Activated naive CD4-positive, alpha-beta T cell treated with anti-CD3 and anti-CD28 coated beads, Interleukin-2, amount 50 U/mL, for 24 hours (primary cell): ENCODE measurements at regions not wholly inside any gene's neighbourhood (a gene's known extent, or its start where the extent isn't known, plus 50 kb on each side); places are given as distances from the start of the nearest gene placed in this dataset.

Experiments used
- H3K27ac Mint-ChIP-seq: one replicate; pipeline ENCODE4 v1.8.0; 2021; ENCODE audit warnings: mild to moderate bottlenecking, mixed read lengths
- H3K27me3 Mint-ChIP-seq: one replicate; pipeline ENCODE4 v1.8.0; 2021; ENCODE audit warnings: mixed read lengths
- H3K36me3 Mint-ChIP-seq: one replicate; pipeline ENCODE4 v1.8.0; 2021; ENCODE audit warnings: mixed read lengths
- H3K4me1 Mint-ChIP-seq: one replicate; pipeline ENCODE4 v1.8.0; 2021; ENCODE audit warnings: mixed read lengths
- H3K4me3 Mint-ChIP-seq: one replicate; pipeline ENCODE4 v1.8.0; 2021; ENCODE audit warnings: mild to moderate bottlenecking, mixed read lengths
- H3K9me3 Mint-ChIP-seq: one replicate; pipeline ENCODE4 v1.8.0; 2021; ENCODE audit warnings: mixed read lengths

- no peak overlapping the region for H3K4me3 Mint-ChIP-seq
- H3K9me3 Mint-ChIP-seq = no peaks in the 10 kb centered on the region
- H3K27me3 Mint-ChIP-seq = peaks cover 1% of the 10 kb centered on the region
- no peaks in the 10 kb centered on the region for H3K36me3 Mint-ChIP-seq
- H3K27ac Mint-ChIP-seq = no peak overlapping the region
- H3K4me1 Mint-ChIP-seq = no peaks in the 10 kb centered on the region
Measured at GRCh38 chr3:14333621-14334020, 68.8 kb upstream of the SLC6A6 start.

DNA sequence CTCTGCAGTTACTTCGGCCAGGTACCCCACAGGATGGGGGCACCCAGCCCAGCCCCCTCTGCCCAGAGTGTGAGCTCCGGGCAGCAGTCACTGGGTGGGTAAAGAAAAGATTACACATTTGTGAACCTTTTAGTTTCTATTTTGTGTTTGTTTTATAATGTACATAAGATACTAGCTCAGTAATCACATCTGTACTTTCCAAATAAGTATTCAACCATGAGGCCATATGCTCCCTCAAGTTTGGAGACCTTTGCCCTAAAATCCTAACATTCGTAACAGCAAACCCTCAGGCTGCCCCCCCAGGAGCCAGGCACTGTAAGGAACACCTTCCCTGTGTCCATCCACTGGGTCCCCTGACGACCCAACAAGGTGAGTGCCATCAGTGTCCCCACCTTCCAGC lies 68.3 kb upstream of the SLC6A6 start:
- peaks cover 1% of the 10 kb centered on the region for H3K27me3 Mint-ChIP-seq

DNA sequence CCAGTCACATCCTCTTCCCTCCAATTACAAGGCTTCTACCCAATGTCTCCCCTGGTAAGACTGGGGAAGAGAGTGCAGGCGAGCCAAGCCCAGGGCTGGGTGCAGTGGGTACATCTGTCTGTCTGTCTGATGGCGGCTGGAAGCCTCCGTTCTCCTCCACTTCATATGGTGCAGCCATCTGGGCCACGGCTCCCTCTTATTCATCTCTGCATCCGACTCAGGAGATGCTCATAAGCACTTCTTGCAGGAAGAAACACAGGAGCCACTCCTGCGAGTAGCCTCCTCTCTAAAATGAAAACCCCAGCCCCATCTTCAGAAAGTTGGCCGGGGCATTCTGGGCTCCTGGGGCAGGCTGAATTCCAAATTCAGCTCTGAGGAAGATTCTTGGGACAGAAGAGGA lies 67.5 kb upstream of the SLC6A6 start:
- Mint-ChIP-seq H3K4me3 (no peak overlapping the region), H3K27ac (no peak overlapping the region), H3K9me3 (no peaks in the 10 kb centered on the region), H3K36me3 (no peaks in the 10 kb centered on the region), H3K27me3 (no peaks in the 10 kb centered on the region), H3K4me1 (no peaks in the 10 kb centered on the region)

More for the DNA sequence above, 68.3 kb upstream of the SLC6A6 start:
- H3K36me3 Mint-ChIP-seq = no peaks in the 10 kb centered on the region
- no peaks in the 10 kb centered on the region for H3K9me3 Mint-ChIP-seq
- no peak overlapping the region for H3K27ac Mint-ChIP-seq
- H3K4me1 Mint-ChIP-seq = no peaks in the 10 kb centered on the region
- no peak overlapping the region for H3K4me3 Mint-ChIP-seq

DNA sequence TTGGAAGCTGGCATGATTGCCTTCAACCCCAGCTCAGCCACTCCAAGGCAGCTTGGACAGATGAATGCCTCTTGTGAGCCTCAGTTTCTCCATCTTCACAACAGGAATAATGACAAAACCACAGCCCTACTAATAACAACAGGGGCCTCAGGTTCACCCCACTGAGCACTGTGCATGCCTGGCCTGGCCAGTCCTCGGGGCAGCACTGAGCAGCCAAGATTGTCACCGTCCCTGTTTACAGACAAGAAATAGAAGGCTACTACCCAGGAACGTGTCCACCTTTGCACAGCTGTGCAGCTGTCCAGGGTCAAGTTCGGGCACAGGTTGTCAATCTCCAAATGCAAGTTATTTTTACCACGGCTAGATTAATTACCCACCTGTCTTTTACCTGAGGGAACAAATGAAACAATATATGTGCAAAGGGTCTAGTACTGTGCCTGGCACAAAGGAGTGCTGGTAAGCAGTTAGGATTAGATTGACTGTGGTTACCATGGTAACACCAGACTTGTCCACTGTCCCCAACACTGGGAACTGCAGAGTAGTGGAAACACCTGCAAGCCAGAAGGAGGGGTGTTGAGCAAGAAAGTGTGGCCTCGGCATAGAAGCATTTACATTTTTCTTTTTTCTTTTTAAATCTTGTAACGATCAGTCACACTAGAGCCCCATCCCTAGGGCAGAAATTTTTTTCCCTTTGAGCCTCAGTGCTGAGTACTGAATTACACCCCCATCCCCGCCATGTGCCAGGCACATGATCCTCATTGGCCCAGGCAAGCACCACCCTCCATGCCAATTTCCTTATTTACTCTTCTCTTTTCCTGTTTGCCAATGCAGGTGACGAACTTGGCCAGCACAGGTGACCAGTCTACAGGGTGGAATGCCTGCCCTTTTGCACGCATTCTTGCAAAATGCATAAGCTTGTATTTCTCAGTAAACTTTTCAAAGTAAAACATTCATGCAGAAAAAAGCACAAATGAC lies 66.3 kb upstream of the SLC6A6 start:
- no peaks in the 10 kb centered on the region for H3K9me3 Mint-ChIP-seq
- H3K36me3 Mint-ChIP-seq = no peaks in the 10 kb centered on the region
- H3K4me3 Mint-ChIP-seq = no peak overlapping the region
- H3K27me3 Mint-ChIP-seq = no peaks in the 10 kb centered on the region
- H3K27ac Mint-ChIP-seq = no peak overlapping the region
- H3K4me1 Mint-ChIP-seq = no peaks in the 10 kb centered on the region

GRCh38 chr3:14336749-14337598 lies 65.4 kb upstream of the SLC6A6 start:
- H3K4me3 Mint-ChIP-seq = no peak overlapping the region
- no peak overlapping the region for H3K27ac Mint-ChIP-seq
- no peaks in the 10 kb centered on the region for H3K4me1 Mint-ChIP-seq
- no peaks in the 10 kb centered on the region for H3K36me3 Mint-ChIP-seq
- no peaks in the 10 kb centered on the region for H3K9me3 Mint-ChIP-seq
- H3K27me3 Mint-ChIP-seq = no peaks in the 10 kb centered on the region

GRCh38 chr3:14337828-14338227 lies 64.6 kb upstream of the SLC6A6 start:
- H3K4me3 Mint-ChIP-seq = no peak overlapping the region
- H3K36me3 Mint-ChIP-seq = no peaks in the 10 kb centered on the region
- H3K27ac Mint-ChIP-seq = no peak overlapping the region
- no peaks in the 10 kb centered on the region for H3K9me3 Mint-ChIP-seq
- no peaks in the 10 kb centered on the region for H3K27me3 Mint-ChIP-seq
- no peaks in the 10 kb centered on the region for H3K4me1 Mint-ChIP-seq

GRCh38 chr3:14338242-14338641 lies 64.2 kb upstream of the SLC6A6 start:
- Mint-ChIP-seq H3K27ac (no peak overlapping the region), H3K9me3 (no peaks in the 10 kb centered on the region), H3K4me3 (no peak overlapping the region), H3K4me1 (no peaks in the 10 kb centered on the region), H3K36me3 (no peaks in the 10 kb centered on the region), H3K27me3 (no peaks in the 10 kb centered on the region)

DNA sequence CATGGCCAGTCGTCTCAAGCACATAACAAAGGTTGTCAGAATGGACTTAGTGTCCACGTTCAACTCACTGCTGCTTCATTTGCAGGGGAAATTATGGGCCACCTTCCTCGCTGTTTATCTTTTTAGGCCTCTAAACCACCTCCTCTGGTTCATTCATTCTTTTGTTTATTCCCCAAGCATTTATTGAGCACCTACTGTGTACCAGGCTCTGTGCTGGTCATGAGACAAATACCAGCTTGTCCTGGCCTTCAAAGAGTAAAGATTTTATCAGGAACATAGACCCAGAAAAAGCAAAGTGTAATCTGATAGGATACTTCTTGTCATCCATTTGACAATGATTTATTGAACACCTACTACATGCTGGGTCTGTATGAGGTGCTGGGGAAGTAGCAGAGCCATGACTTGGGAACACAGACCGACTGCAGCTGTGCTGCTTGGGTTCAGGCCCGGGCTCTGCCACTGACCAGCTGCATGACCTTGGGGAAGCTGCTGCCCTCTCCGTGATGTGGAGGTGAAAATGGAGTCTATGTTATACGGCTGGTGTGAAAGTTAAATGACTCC lies 63.4 kb upstream of the SLC6A6 start:
- H3K27ac Mint-ChIP-seq = no peak overlapping the region
- H3K27me3 Mint-ChIP-seq = no peaks in the 10 kb centered on the region
- H3K36me3 Mint-ChIP-seq = no peaks in the 10 kb centered on the region
- no peaks in the 10 kb centered on the region for H3K9me3 Mint-ChIP-seq
- H3K4me3 Mint-ChIP-seq = no peak overlapping the region
- H3K4me1 Mint-ChIP-seq = no peaks in the 10 kb centered on the region

DNA sequence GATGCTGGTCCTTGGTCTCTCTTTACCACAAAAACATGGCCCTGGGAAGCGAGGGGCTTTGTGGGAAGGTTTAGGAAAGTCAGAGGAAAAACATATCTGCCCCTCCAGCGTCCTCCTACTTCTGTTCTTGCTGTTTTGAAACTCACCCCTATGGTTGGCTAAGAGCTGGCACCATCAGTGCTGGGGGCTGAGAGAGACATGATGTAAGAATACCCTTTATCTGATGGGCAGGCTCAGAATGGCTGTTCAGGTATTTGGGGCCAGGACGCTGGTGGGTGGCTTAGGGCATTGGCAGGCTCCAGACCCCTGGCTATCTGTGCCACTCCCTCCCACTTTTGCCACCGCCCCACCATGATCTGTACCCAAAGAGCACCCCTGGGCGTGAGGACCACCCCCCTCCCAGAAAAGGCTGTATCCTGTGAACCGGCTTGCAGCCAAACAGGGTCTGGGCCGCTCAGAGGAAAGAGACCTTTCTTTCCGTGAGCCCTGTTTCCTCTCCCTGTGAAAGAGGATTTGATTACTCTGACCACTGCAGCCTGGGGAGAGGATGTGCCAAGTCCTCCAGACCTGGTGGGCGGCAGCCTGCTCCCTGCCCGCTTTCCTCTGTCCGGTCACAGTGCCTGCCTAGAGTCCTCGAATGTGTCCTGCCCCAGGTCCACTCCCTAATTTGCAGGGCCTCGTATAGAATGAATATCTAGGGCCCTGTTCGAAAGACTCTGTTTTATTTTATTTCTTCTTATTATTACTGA lies 61.3 kb upstream of the SLC6A6 start:
- Mint-ChIP-seq H3K4me3 (no peak overlapping the region), H3K27me3 (no peaks in the 10 kb centered on the region), H3K9me3 (no peaks in the 10 kb centered on the region), H3K27ac (no peak overlapping the region), H3K4me1 (no peaks in the 10 kb centered on the region), H3K36me3 (no peaks in the 10 kb centered on the region)

GRCh38 chr3:14343338-14344112 lies 58.9 kb upstream of the SLC6A6 start:
- no peaks in the 10 kb centered on the region for H3K27me3 Mint-ChIP-seq
- H3K4me3 Mint-ChIP-seq = no peak overlapping the region
- no peak overlapping the region for H3K27ac Mint-ChIP-seq
- H3K4me1 Mint-ChIP-seq = no peaks in the 10 kb centered on the region
- no peaks in the 10 kb centered on the region for H3K36me3 Mint-ChIP-seq
- no peaks in the 10 kb centered on the region for H3K9me3 Mint-ChIP-seq

- H3K4me3 Mint-ChIP-seq = no peak overlapping the region
- no peaks in the 10 kb centered on the region for H3K9me3 Mint-ChIP-seq
- no peaks in the 10 kb centered on the region for H3K27me3 Mint-ChIP-seq
- no peaks in the 10 kb centered on the region for H3K4me1 Mint-ChIP-seq
- H3K36me3 Mint-ChIP-seq = no peaks in the 10 kb centered on the region
- peak overlapping the region; percentile 47 for H3K27ac Mint-ChIP-seq
Measured at GRCh38 chr3:14344351-14344750, 58.1 kb upstream of the SLC6A6 start.

GRCh38 chr3:14345496-14346150 lies 56.8 kb upstream of the SLC6A6 start:
- Mint-ChIP-seq H3K36me3 (no peaks in the 10 kb centered on the region), H3K9me3 (no peaks in the 10 kb centered on the region), H3K27ac (no peak overlapping the region), H3K4me3 (no peak overlapping the region), H3K4me1 (no peaks in the 10 kb centered on the region), H3K27me3 (no peaks in the 10 kb centered on the region)

- Mint-ChIP-seq H3K36me3 (no peaks in the 10 kb centered on the region), H3K9me3 (no peaks in the 10 kb centered on the region), H3K4me3 (no peak overlapping the region), H3K27ac (no peak overlapping the region), H3K4me1 (no peaks in the 10 kb centered on the region), H3K27me3 (no peaks in the 10 kb centered on the region)
Measured at GRCh38 chr3:14346191-14346590, 56.2 kb upstream of the SLC6A6 start.

GRCh38 chr3:14346642-14347041 lies 55.8 kb upstream of the SLC6A6 start:
- H3K27ac Mint-ChIP-seq = no peak overlapping the region
- H3K27me3 Mint-ChIP-seq = no peaks in the 10 kb centered on the region
- no peaks in the 10 kb centered on the region for H3K4me1 Mint-ChIP-seq
- no peaks in the 10 kb centered on the region for H3K36me3 Mint-ChIP-seq
- H3K9me3 Mint-ChIP-seq = no peaks in the 10 kb centered on the region
- H3K4me3 Mint-ChIP-seq = no peak overlapping the region
